Stimulated activated CD4-positive, alpha-beta T cell treated with anti-CD3 and anti-CD28 coated beads, Interleukin-15, amount 100 ng/mL, for 1 hour (primary cell): ENCODE measurements at regions not wholly inside any gene's neighbourhood (a gene's known extent, or its start where the extent isn't known, plus 50 kb on each side); places are given as distances from the start of the nearest gene placed in this dataset.

Source experiments
- DNase-seq, 2 donors: peaks; one replicate each; pipeline ENCODE4 v3.0.0-alpha.2; 2020; ENCODE audit warnings: low read depth in 1 of 2, low spot score in 1 of 2

DNA sequence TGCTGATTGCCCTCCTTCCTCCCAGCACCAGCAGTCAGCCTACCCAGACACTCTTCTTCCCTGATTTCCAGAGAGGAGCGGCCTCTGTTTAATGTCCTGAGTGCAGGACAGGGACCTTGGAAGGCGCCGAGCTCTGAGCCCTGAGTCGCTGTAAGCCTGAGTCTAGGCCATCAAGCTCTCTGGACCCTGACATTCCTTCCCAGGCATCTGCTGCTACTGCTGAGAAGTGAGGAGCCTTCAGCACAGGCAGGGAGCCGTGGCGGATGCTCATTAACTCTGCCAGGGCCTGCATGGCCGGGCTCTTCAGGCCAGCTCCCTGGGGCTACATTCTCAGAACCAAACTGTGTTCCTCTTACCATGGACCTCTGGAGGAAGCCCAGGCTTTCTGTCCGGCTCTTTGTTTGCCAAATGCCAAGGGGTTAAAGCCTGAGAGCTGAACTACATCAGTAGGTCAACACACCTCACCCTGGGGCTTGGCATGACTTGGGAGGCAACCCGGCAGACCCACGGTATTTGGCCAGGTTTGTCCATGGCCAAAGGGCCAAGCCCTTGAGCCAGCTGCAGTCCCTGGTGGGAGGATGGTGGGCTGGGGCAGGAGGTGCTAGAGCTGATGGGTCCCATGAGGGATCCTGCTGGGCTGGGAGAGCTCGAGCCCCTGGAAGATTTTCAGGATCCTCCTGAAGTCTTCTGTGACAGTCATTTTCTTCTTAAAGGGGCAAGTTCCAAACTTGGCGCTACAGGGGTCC lies 721.4 kb downstream of the BRD1 start:
- DNase-seq: no peak

- no peak for DNase-seq
Observed at GRCh38 chr22:49104434-49104833, 723.2 kb downstream of the BRD1 start.

GRCh38 chr22:49103314-49104059 lies 724.2 kb downstream of the BRD1 start:
- no peak for DNase-seq

DNA sequence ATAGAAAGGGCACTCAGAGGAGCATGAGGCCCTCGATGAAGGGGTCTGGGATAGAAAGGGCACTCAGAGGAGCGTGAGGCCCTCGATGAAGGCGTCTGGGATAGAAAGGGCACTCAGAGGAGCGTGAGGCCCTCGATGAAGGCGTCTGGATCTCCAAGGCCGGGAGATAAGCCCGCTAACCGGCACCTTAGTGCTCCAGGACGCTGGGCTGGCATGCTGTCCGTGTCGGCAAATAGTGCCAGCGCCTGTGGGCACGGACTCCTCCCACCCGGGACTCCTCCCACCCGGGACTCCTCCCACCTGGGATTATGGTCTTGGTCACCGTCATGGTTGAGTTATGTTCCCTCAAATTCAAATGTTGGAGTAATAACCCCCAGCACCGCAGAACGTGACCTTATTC lies 725.3 kb downstream of the BRD1 start:
- DNase-seq: no peak

DNA sequence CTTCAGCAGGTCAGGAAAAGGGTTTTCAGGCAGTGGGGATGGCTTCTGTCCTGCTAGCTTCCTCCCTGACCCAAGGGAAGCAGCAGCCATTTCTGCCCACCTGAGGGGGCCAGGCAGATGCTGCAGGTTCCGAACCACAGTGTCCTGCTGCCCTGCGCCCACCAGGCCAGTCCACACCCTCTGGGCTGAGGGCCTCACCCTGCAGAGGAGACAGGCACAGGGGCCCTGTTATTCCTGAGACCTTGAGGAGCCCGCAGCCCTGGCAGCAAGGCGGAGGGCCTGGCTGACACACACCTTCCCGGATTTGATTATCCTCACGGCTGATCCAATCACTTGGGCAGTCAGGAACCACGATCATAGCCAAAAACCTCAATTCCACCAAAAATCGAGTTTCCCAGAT lies 725.8 kb downstream of the BRD1 start:
- DNase-seq: no peak

GRCh38 chr22:49101225-49101624 lies 726.4 kb downstream of the BRD1 start:
- no peak for DNase-seq

DNA sequence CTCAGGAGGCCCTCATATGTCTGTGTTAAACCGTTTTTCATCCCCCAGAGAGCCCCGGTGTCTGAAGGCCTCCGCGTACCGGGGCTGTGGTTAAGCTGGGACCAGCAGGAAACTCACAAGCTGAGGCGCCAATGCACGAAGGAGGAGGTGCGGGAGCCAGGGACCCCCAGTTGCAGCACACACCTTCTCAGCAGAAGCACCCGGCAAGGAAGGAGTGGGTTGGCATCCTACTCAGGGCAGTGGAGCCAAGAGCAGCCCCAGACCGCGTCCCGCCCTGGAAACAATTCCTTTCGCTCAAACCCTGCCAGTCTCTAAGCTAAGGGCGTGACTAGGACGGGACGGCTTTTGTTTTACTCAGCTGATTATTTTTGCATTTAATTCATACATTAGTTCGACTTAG lies 726.9 kb downstream of the BRD1 start:
- no peak for DNase-seq

- DNase-seq: no peak
Observed at GRCh38 chr22:49100316-49100715, 727.4 kb downstream of the BRD1 start.

GRCh38 chr22:49099496-49100124 lies 728.1 kb downstream of the BRD1 start:
- DNase-seq: no peak

DNA sequence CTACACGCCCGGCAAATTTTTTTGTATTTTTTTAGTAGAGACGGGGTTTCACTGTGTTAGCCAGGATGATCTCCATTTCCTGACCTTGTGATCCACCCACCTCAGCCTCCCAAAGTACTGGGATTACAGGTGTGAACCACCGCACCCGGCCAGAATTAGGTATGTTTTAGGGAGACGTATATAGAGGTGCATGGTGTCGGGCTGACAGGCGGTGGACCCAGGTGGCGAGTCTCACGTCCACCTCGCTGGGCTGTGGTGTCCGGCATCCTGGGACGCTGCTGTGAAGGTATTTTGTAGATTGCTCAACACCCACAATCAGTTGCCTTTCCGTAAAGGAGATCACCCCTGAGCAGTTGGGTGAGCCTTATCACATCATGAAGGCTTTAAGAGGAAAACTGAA lies 728.6 kb downstream of the BRD1 start:
- DNase-seq: no peak

- no peak for DNase-seq
Observed at GRCh38 chr22:49097966-49098365, 729.7 kb downstream of the BRD1 start.

GRCh38 chr22:49097171-49097925 lies 730.3 kb downstream of the BRD1 start:
- DNase-seq: no peak

- DNase-seq: no peak
Observed at GRCh38 chr22:49096476-49096875, 731.2 kb downstream of the BRD1 start.

- no peak for DNase-seq
Observed at GRCh38 chr22:49095366-49095765, 732.3 kb downstream of the BRD1 start.

- DNase-seq: no peak
Observed at GRCh38 chr22:49094858-49095257, 732.8 kb downstream of the BRD1 start.

GRCh38 chr22:49094151-49094550 lies 733.5 kb downstream of the BRD1 start:
- no peak for DNase-seq

DNA sequence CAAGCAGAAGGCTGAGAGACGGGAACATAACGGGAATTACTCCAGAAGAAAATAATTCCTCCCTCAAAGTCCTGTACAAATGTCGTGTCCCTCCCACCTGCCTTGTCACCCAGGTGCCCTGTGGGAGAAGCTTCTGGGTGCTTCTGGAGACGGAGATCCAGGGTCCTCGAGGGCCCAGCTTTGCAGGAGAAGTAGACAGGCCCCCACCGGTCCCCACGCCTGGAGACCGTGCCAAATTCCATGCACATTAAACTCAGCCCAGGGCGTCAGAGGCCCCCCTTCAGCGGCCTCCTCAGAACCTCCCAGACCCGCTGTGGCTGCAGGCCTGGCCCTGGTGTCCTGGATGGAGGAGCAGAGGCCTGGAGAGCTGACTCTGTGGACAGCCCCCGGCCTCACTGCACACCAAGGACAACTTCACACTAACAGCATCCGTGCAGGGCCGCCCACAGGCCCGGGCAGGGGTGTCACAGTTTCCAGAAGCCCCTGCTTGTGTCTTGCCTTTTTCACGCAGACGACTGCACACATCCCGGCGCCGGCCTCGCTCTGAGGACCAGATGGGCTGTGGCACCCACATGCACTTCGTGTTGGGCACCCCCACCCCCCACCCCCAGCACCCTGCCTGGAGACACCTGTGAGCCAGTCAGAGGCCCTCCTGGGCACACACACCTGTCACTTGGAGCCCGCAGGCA lies 734.3 kb downstream of the BRD1 start:
- no peak for DNase-seq

- no peak for DNase-seq
Observed at GRCh38 chr22:49092716-49093115, 735.0 kb downstream of the BRD1 start.

DNA sequence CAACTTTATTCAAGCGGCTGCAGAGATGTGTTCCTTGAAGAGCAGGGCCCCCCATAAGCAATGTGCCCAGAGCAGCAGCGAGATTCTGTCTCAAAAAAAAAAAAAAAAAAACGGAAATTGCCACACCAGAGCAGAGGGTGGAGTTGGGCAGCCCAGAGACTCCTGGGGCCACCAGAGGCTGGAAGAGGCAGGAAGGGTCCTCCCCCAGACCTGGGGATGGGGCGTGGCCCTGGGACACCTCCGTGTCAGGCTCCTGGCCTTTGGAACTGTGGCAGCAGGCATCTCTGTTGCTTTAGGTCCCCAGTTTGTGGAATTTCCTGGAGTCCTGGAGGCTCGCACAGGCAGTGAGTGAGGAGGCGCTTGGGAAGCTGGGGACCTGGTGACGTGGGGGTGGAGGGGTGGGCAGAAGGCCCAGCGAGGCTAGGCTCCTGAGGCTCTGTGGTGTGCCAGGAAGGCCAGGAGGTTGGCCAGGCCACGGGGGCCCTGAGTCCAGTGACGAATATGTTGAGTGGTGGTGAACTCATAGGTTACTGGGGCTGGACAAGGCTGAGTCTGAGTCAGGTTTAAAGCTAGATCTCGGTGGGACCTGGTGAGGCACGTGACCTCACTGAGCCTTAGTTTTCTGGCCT lies 735.6 kb downstream of the BRD1 start:
- no peak for DNase-seq

DNA sequence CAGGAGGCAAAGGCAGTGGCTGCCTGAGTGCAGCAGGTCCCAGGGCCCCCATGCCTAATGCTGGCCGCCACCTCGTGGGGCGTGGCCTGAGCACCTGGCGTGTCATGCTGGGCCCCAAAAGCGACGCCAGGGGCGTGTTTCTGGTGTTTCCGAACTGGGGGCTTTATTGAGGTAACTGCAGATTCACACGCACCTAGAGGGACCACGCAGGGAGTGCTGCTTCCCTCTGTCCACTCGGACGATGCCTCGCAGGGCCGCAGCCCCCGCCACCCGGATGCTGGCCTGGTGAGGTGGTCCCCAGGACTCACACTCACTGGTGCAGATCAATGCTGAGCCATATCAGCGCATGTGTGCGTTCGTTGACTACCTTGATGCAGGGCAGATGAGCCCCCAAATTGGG lies 736.2 kb downstream of the BRD1 start:
- no peak for DNase-seq

DNA sequence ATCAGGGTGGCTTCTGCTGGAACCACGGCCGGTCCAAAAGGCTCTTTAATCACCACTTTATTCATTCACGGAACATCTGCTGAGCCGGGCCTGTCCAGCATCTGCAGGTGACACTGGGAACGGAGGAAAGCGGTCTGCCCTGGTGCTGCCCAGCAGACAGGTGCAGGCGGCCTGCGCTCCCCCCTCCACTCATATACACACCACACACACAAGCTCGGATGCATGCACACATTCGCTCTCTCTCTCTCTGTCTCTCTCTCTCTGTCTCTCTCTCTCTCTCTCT lies 736.9 kb downstream of the BRD1 start:
- no peak for DNase-seq
